A673 (cell line): ENCODE measurements at regions not wholly inside any gene's neighbourhood (a gene's known extent, or its start where the extent isn't known, plus 50 kb on each side); places are given as distances from the start of the nearest gene placed in this dataset.

Experiments
- EZH2 ChIP-seq: fragments of 200-600 bp; sonication (generic); IDR thresholded peaks from 2 replicates; pipeline ENCODE4 v1.6.1; 2017; ENCODE audit warnings: borderline replicate concordance, low read depth, mild to moderate bottlenecking, mixed read lengths, antibody characterized with exemption, low read length; ENCODE audit not compliant: poor library complexity, severe bottlenecking
- TF ChIP-seq, protein P1 (sequence below): fragments of 300-800, 200-600 bp; sonication (generic); conservative IDR thresholded peaks from 2 replicates; pipeline ENCODE4 v1.5.1; 2017; ENCODE audit warnings: low read depth, mild to moderate bottlenecking, antibody characterized with exemption, low read length, moderate library complexity, mixed read lengths

DNA sequence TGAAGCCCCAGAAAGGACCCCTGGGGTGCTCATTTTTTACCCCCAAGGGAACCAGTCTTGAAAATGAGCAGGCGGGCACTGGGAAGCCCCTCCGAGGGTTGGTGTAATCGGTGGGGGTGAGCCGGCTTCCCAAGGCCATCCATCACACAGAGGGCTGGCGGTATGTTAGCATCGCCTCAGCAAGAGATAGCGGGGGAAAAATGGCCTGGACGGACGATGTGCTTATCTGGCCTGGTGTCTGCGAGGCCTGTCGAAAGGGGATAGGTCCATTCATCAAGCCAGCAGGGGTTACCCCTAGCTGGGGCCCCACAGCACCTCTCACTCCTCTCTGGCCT, 188.9 kb downstream of the IRF8 start:
- TF ChIP-seq, protein P1, sequence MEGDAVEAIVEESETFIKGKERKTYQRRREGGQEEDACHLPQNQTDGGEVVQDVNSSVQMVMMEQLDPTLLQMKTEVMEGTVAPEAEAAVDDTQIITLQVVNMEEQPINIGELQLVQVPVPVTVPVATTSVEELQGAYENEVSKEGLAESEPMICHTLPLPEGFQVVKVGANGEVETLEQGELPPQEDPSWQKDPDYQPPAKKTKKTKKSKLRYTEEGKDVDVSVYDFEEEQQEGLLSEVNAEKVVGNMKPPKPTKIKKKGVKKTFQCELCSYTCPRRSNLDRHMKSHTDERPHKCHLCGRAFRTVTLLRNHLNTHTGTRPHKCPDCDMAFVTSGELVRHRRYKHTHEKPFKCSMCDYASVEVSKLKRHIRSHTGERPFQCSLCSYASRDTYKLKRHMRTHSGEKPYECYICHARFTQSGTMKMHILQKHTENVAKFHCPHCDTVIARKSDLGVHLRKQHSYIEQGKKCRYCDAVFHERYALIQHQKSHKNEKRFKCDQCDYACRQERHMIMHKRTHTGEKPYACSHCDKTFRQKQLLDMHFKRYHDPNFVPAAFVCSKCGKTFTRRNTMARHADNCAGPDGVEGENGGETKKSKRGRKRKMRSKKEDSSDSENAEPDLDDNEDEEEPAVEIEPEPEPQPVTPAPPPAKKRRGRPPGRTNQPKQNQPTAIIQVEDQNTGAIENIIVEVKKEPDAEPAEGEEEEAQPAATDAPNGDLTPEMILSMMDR, result no peak
- no peak for TF ChIP-seq EZH2
